HG02588 (cell line): ENCODE measurements at regions not wholly inside any gene's neighbourhood (a gene's known extent, or its start where the extent isn't known, plus 50 kb on each side); places are given as distances from the start of the nearest gene placed in this dataset.

ENCODE experiments used
- ATAC-seq: cut with Tn5 transposase; IDR thresholded peaks from one replicate; pipeline ENCODE4 v1.9.1; 2021; ENCODE audit warnings: mild to moderate bottlenecking, moderate library complexity; ENCODE audit not compliant: unreplicated experiment

GRCh38 chr5:33343676-33344327 is 97.0 kb upstream of the TARS1 start:
- no peak for ATAC-seq

- no peak for ATAC-seq
These were observed 94.2 kb upstream of the TARS1 start for GRCh38 chr5:33346534-33346933.

- ATAC-seq = no peak
These were observed 79.0 kb upstream of the TARS1 start for GRCh38 chr5:33361781-33362180.

- ATAC-seq = no peak
These were observed 77.8 kb upstream of the TARS1 start for GRCh38 chr5:33362915-33363314.

- no peak for ATAC-seq
These were observed 77.2 kb upstream of the TARS1 start for GRCh38 chr5:33363537-33363936.

- ATAC-seq = no peak
These were observed 76.4 kb upstream of the TARS1 start for GRCh38 chr5:33364406-33364805.

- no peak for ATAC-seq
These were observed 73.3 kb upstream of the TARS1 start for GRCh38 chr5:33367416-33367815.

GRCh38 chr5:33369485-33370465 is 71.0 kb upstream of the TARS1 start:
- ATAC-seq = no peak

- no peak for ATAC-seq
These were observed 70.3 kb upstream of the TARS1 start for GRCh38 chr5:33370466-33370859.

- ATAC-seq = no peak
These were observed 69.1 kb upstream of the TARS1 start for GRCh38 chr5:33371660-33372059.

GRCh38 chr5:33372721-33373472 is 67.9 kb upstream of the TARS1 start:
- ATAC-seq = no peak

GRCh38 chr5:33375900-33376299 is 64.9 kb upstream of the TARS1 start:
- no peak for ATAC-seq

- ATAC-seq = no peak
These were observed 61.0 kb upstream of the TARS1 start for GRCh38 chr5:33379757-33380156.

- no peak for ATAC-seq
These were observed 59.5 kb upstream of the TARS1 start for GRCh38 chr5:33381243-33381642.
